ENCODE measurements at regions not wholly inside any gene's neighbourhood (a gene's known extent, or its start where the extent isn't known, plus 50 kb on each side); places are given as distances from the start of the nearest gene placed in this dataset.
"Not testable (repeated sequence)": the region's sequence is repeated elsewhere in the genome, so short reads cannot be mapped to it uniquely, and the experiment has no call there.

DNA sequence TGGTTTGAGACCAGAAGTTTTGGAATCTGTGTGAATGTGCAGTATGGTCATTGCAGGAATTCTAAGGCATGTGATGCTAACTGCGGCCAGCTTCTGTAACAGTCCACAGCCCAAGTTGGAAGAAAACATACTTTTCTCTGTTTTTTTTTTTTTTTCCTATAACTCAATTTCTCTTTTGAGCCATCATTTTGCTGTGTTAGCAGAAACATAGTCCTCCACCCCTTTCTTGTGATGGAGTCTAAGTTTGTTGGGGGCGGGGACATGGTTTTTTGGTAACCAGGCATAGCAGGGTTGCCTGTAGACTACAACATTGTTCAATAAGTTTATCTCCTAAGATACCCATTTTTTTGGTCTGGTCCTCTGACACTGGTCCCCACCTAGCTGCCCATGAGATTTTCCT lies 223.2 kb upstream of the ONECUT1 start:
- no peak overlapping the region for H3K4me3 ChIP-seq (ENCODE audit: low read depth, low read length)
- TF ChIP-seq, protein P1, sequence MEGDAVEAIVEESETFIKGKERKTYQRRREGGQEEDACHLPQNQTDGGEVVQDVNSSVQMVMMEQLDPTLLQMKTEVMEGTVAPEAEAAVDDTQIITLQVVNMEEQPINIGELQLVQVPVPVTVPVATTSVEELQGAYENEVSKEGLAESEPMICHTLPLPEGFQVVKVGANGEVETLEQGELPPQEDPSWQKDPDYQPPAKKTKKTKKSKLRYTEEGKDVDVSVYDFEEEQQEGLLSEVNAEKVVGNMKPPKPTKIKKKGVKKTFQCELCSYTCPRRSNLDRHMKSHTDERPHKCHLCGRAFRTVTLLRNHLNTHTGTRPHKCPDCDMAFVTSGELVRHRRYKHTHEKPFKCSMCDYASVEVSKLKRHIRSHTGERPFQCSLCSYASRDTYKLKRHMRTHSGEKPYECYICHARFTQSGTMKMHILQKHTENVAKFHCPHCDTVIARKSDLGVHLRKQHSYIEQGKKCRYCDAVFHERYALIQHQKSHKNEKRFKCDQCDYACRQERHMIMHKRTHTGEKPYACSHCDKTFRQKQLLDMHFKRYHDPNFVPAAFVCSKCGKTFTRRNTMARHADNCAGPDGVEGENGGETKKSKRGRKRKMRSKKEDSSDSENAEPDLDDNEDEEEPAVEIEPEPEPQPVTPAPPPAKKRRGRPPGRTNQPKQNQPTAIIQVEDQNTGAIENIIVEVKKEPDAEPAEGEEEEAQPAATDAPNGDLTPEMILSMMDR (IDR thresholded peaks at IDR 0.05; ENCODE audit: low read depth, low read length) = no peak

- not testable (repeated sequence) for H3K4me3 ChIP-seq (ENCODE audit: low read depth, low read length)
Measured at GRCh38 chr15:53011779-53012178, 221.6 kb upstream of the ONECUT1 start.

- TF ChIP-seq, protein P1 (IDR thresholded peaks at IDR 0.05; ENCODE audit: low read depth, low read length) = no peak
- H3K4me3 ChIP-seq (ENCODE audit: low read depth, low read length) = no peak overlapping the region
Measured at GRCh38 chr15:53009093-53009492, 219.0 kb upstream of the ONECUT1 start.

DNA sequence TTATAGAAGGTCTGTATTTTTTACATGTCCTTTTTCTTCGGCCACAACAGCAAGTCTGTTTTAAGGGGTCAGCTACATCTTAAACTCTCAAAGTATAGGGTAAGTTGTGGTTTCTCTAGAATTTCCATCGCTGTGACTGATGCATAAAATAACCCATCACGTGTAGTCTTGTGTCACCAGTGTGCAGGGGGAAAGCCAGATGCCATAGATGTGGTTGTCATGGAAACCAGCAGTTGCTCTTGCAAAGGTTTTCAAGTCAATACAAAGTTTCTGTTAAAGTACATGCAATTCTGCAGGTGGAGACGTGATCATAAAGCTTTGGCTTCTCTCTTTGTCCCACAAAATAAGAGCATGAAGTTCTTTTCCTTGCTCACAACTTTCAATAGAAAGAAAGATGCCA lies 210.3 kb upstream of the ONECUT1 start:
- TF ChIP-seq, protein P1 (IDR thresholded peaks at IDR 0.05; ENCODE audit: low read depth, low read length) = no peak
- H3K4me3 ChIP-seq (ENCODE audit: low read depth, low read length) = no peak overlapping the region

GRCh38 chr15:52997123-52997522 lies 207.0 kb upstream of the ONECUT1 start:
- no peak overlapping the region for H3K4me3 ChIP-seq (ENCODE audit: low read depth, low read length)
- TF ChIP-seq, protein P1 (IDR thresholded peaks at IDR 0.05; ENCODE audit: low read depth, low read length) = no peak

DNA sequence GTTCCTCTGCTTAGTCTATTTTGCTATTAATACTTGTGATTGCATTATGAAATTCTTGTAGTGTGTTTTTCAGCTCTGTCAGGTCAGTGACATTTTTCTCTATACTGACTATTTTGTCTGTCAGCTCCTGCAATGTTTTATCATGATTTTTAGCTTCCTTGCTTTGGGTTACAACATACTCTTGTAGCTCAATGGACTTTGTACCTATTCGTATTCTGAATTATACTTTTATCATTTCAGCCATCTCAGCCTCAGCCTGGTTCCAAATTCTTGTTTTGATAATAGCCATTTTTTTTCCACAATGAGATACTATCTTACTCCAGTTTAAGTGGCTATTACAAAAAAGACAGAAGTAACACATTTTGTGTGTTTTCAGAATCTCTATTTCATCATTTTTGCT lies 204.2 kb upstream of the ONECUT1 start:
- no peak overlapping the region for H3K4me3 ChIP-seq (ENCODE audit: low read depth, low read length)
- TF ChIP-seq, protein P1 (IDR thresholded peaks at IDR 0.05; ENCODE audit: low read depth, low read length) = no peak

DNA sequence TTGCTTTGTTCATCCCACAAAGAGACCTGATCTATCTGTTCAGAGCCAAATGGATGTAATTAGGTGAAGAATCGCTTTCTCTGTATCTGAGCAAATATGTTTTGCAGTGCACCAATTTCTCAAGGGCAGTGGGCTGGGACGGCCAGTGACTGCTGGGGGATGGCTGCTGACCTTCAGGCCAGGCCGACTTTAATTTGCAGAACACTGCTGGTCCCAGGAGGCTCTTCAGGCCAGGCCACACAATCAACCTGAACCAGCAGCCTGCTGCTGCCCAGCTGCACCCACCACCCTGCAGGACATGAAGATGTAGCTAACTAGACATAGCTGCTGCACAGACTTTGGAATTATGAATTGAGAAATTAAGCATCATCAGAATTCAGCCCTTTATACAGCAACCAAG lies 194.4 kb upstream of the ONECUT1 start:
- no peak overlapping the region for H3K4me3 ChIP-seq (ENCODE audit: low read depth, low read length)
- TF ChIP-seq, protein P1 (IDR thresholded peaks at IDR 0.05; ENCODE audit: low read depth, low read length) = no peak

GRCh38 chr15:52980446-52980845 lies 190.3 kb upstream of the ONECUT1 start:
- TF ChIP-seq, protein P1 (IDR thresholded peaks at IDR 0.05; ENCODE audit: low read depth, low read length) = no peak

More at GRCh38 chr15:52980446-52980845, 190.3 kb upstream of the ONECUT1 start:
- H3K4me3 ChIP-seq (ENCODE audit: low read depth, low read length) = no peak overlapping the region

All from WI38 (cell line).